GM10248 (cell line): ENCODE measurements at regions not wholly inside any gene's neighbourhood (a gene's known extent, or its start where the extent isn't known, plus 50 kb on each side); places are given as distances from the start of the nearest gene placed in this dataset.

Experiments used
- CTCF ChIA-PET: fragments of 300-600 bp; sonication (Branson Sonifier 250); formaldehyde crosslinking; extraction: SDS; loops from one replicate; lab custom pipeline; 2021; ENCODE audit warnings: antibody characterized with exemption; lab: Yijun Ruan, JAX
- POLR2A ChIA-PET: fragments of 350-650 bp; sonication (Branson Sonifier 250); formaldehyde crosslinking; extraction: SDS; loops from one replicate; lab custom pipeline; 2020; ENCODE audit warnings: antibody characterized with exemption; lab: Yijun Ruan, JAX
- DNase-seq: peaks from one replicate; pipeline ENCODE4 v3.0.0; 2012; ENCODE audit errors: extremely low spot score
- TF ChIP-seq, protein P1 (sequence below): IDR thresholded peaks from 2 replicates; pipeline ENCODE4 v1.5.1; 2012; ENCODE audit warnings: mild to moderate bottlenecking, low read depth; ENCODE audit errors: extremely low read depth, missing control alignments, control extremely low read depth

- TF ChIP-seq, protein P1, sequence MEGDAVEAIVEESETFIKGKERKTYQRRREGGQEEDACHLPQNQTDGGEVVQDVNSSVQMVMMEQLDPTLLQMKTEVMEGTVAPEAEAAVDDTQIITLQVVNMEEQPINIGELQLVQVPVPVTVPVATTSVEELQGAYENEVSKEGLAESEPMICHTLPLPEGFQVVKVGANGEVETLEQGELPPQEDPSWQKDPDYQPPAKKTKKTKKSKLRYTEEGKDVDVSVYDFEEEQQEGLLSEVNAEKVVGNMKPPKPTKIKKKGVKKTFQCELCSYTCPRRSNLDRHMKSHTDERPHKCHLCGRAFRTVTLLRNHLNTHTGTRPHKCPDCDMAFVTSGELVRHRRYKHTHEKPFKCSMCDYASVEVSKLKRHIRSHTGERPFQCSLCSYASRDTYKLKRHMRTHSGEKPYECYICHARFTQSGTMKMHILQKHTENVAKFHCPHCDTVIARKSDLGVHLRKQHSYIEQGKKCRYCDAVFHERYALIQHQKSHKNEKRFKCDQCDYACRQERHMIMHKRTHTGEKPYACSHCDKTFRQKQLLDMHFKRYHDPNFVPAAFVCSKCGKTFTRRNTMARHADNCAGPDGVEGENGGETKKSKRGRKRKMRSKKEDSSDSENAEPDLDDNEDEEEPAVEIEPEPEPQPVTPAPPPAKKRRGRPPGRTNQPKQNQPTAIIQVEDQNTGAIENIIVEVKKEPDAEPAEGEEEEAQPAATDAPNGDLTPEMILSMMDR = no peak
- ChIA-PET CTCF (no interaction called here), POLR2A (no interaction called here)
- DNase-seq = no peak
These were observed 616.5 kb downstream of the BRD1 start for GRCh38 chr22:49211176-49211575.

- no peak for DNase-seq
- ChIA-PET POLR2A (no interaction called here), CTCF (no interaction called here)
- TF ChIP-seq, protein P1 = no peak
These were observed 617.1 kb downstream of the BRD1 start for GRCh38 chr22:49210606-49211005.

- DNase-seq = no peak
- TF ChIP-seq, protein P1 = no peak
- ChIA-PET POLR2A (no interaction called here), CTCF (no interaction called here)
These were observed 618.0 kb downstream of the BRD1 start for GRCh38 chr22:49209452-49210195.

DNA sequence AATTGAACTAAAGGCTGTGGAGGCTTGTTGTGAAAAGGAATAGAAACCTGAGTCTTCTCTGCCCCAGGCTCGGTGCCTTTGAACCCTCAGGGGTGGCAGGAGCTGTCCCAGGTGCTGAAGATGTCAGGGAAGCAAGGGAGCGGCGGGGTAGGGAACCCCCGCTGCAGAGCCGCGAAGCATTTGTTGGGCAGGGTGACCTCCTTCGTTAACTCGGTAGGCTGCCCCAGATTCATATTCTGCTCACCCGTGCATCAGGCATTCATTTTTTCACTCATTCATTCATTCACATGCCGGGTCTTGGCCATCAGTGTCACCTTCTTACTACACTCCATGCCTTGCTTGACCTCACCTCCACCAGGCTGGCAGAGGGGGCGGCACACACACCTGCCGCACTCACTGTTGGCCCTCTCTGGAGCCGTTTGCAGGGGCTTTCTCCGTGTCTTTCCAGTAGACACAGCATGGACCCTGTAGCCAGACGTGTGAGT is 618.9 kb downstream of the BRD1 start:
- DNase-seq = no peak
- TF ChIP-seq, protein P1 = no peak
- CTCF ChIA-PET = no interaction called here
- POLR2A ChIA-PET = no interaction called here

DNA sequence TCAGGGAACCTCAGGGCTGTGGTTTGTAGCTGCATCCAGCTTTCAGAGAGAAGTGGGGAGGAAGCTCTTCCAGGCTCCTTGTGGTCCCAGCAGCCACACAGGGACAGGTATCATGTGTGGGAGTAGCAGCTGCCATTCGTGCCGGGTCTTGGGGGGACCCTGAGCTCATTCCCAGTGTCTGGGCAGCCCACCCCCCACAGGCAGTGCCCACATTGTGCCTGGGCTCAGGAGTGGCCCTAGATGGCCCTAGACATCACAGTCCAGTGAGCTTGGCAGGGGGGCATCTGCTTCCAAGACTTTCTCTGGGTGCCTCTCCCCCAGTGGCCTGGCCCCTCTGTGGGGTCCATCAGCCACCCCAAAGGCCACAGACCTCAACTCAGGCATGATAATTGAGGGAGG is 619.7 kb downstream of the BRD1 start:
- CTCF ChIA-PET = interaction anchor here (0.6 kb wide), 1 partner anchor 98 kb away, joined by 3 read pairs; no protein-coding TSS in a partner anchor
- TF ChIP-seq, protein P1 = no peak
- POLR2A ChIA-PET = no interaction called here
- no peak for DNase-seq

DNA sequence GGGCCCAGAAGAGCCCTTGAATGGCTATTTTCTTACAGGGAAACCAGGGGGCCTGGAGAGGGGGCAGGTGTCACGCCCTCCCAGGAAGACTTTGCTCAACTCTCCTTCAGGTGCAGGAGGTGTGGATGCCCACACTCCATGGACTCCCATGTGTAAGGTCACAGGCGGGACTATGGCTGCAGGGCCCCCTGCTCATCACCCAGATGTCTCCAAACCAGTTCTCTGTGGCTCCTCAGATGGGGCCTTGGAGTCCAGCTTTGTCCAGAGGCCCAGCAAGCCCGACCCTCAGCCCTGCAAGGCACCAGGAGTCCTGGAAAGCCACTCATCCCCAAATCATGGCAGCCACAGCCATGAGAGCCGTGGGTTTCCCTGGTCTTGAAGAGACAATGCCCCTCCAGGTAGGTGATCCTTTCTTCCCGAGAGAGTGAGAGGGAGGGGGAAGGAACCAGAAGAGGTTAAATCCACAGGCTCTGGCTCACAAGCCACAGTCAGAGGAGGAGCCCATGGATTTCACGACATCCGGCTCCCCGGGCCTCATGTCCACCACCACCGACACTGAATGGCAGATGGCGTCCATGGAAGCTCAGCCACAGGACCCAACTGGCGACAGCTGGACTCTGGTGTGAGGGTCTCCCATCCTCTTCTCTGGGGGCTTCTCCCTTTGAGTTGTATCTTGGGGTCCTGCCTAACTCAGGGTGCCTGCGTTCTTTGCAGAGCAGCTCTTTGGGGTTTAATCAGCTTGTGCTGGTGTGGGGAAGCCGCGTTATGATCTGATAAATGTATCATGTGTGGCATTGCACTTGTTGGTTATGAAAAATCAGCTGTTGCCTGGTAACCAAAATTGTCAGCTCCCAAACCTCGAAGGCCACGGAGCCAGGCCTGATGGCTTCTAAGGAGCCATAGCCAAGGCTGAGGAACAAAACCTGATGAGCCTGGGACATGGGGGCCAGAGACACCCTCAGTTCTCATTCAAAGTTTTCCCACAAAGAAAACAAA is 620.4 kb downstream of the BRD1 start:
- POLR2A ChIA-PET = no interaction called here

More for the DNA sequence above, 620.4 kb downstream of the BRD1 start:
- no peak for DNase-seq
- TF ChIP-seq, protein P1 = no peak
- CTCF ChIA-PET = interaction anchor here (0.6 kb wide), 1 partner anchor 98 kb away, joined by 3 read pairs; no protein-coding TSS in a partner anchor
